ENCODE measurements at regions not wholly inside any gene's neighbourhood (a gene's known extent, or its start where the extent isn't known, plus 50 kb on each side); places are given as distances from the start of the nearest gene placed in this dataset.
"Not testable (repeated sequence)": the region's sequence is repeated elsewhere in the genome, so short reads cannot be mapped to it uniquely, and the experiment has no call there.

GRCh38 chr1:232132572-232132971 lies 497.4 kb downstream of the SIPA1L2 start:
- CTCF ChIA-PET: interaction anchor here (0.6 kb wide), 1 partner anchor 163 kb away, joined by 3 read pairs; no protein-coding TSS in a partner anchor
- H3K27ac ChIP-seq: no peak overlapping the region
- TF ChIP-seq CTCF (conservative IDR thresholded peaks at IDR 0.05; ENCODE audit: low read depth): no peak
- POLR2A ChIA-PET (ENCODE audit: low non-redundant PET): no interaction called here
- DNase-seq (ENCODE audit: low spot score): no peak

- no peak overlapping the region for H3K27ac ChIP-seq
- ChIA-PET CTCF (interaction anchor here (0.6 kb wide), 2 partner anchors 162 to 457 kb away, joined by 3 read pairs; no protein-coding TSS in a partner anchor), POLR2A (ENCODE audit: low non-redundant PET) (no interaction called here)
- no peak for DNase-seq (ENCODE audit: low spot score)
- no peak for TF ChIP-seq CTCF (conservative IDR thresholded peaks at IDR 0.05; ENCODE audit: low read depth)
These were observed 498.1 kb downstream of the SIPA1L2 start for GRCh38 chr1:232131715-232132391.

GRCh38 chr1:232130815-232131480 lies 499.0 kb downstream of the SIPA1L2 start:
- ChIA-PET CTCF (interaction anchor here (0.5 kb wide), 1 partner anchor 71 kb away, joined by 6 read pairs; no protein-coding TSS in a partner anchor), POLR2A (ENCODE audit: low non-redundant PET) (no interaction called here)
- TF ChIP-seq CTCF (conservative IDR thresholded peaks at IDR 0.05; ENCODE audit: low read depth): no peak
- peak; percentile 21 for DNase-seq (ENCODE audit: low spot score)
- no peak overlapping the region for H3K27ac ChIP-seq

GRCh38 chr1:232127190-232127589 lies 500.6 kb downstream of the DISC1 start:
- TF ChIP-seq CTCF (conservative IDR thresholded peaks at IDR 0.05; ENCODE audit: low read depth): no peak
- DNase-seq (ENCODE audit: low spot score): peak; percentile 64
- no peak overlapping the region for H3K27ac ChIP-seq
- ChIA-PET POLR2A (ENCODE audit: low non-redundant PET) (no interaction called here), CTCF (no interaction called here)

GRCh38 chr1:232123775-232124659 lies 497.4 kb downstream of the DISC1 start:
- DNase-seq (ENCODE audit: low spot score): no peak
- H3K27ac ChIP-seq: no peak overlapping the region
- no peak for TF ChIP-seq CTCF (conservative IDR thresholded peaks at IDR 0.05; ENCODE audit: low read depth)
- ChIA-PET POLR2A (ENCODE audit: low non-redundant PET) (no interaction called here), CTCF (no interaction called here)

- H3K27ac ChIP-seq; POLR2A ChIA-PET (ENCODE audit: low non-redundant PET); DNase-seq (ENCODE audit: low spot score); CTCF ChIA-PET: not testable (repeated sequence)
These were observed 491.3 kb downstream of the DISC1 start for GRCh38 chr1:232117903-232118302.
